NCI-H226 (cell line): ENCODE measurements at regions not wholly inside any gene's neighbourhood (a gene's known extent, or its start where the extent isn't known, plus 50 kb on each side); places are given as distances from the start of the nearest gene placed in this dataset.

ENCODE experiments used
- DNase-seq: peaks from one replicate; pipeline ENCODE4 v3.0.0-alpha.2; 2015

GRCh38 chr3:44100298-44100695, 141.4 kb upstream of the TOPAZ1 start:
- DNase-seq = no peak

- DNase-seq = no peak
Observed at GRCh38 chr3:44104043-44104442, 137.6 kb upstream of the TOPAZ1 start.

DNA sequence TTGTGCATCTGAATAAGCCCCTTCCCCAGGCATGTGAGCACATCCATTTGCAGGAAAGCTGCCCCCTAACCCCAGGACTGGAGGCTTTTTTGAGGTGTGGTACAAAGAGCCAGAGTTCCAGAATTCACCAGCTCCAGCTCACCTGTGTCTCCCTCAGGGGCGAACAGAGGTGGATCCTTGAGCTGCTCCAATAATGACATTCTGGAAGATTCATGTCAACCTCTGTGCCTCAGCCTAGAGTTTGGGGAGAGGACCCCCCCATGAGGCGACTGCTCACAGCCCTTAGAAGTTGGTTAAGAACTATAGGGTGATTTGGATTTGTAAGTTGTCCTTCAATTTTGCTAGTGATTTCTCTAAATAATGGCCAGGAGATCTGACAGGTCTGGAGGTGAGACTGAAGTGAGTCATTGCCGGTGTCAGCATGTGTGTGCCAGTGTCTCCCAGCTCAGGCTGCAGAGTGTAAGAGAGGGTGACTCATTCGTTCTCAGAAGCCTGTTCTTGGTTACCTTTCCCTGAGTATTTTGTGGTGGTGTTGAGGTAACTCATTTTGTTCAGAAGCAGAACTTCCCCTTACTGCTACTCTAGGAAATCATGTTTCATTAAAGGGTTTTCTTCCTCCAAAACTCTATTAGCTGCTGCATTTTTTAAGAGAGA, 136.9 kb upstream of the TOPAZ1 start:
- DNase-seq = peak; percentile 54

DNA sequence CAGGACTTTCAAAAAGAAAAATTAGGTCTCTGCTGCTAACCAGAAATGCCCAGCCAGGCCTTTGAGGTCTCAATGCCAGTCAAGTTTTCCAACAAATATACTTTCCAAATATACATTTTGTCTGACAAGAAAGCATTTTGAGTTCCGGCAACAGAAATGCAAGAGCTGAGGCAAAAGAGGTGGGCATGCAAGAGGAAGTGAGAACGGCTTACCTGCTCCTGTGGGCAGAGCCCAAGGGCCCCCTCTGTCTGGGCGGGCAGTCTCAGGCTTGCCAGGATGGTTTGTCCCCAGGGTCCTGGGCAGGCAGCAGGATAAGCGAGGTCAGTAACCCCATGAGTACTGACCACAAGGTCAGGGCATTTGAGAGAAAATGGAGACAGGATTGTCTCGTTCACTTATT, 136.1 kb upstream of the TOPAZ1 start:
- DNase-seq = no peak

- DNase-seq = no peak
Observed at GRCh38 chr3:44106756-44107155, 134.9 kb upstream of the TOPAZ1 start.

GRCh38 chr3:44108481-44108880, 133.2 kb upstream of the TOPAZ1 start:
- DNase-seq = no peak

DNA sequence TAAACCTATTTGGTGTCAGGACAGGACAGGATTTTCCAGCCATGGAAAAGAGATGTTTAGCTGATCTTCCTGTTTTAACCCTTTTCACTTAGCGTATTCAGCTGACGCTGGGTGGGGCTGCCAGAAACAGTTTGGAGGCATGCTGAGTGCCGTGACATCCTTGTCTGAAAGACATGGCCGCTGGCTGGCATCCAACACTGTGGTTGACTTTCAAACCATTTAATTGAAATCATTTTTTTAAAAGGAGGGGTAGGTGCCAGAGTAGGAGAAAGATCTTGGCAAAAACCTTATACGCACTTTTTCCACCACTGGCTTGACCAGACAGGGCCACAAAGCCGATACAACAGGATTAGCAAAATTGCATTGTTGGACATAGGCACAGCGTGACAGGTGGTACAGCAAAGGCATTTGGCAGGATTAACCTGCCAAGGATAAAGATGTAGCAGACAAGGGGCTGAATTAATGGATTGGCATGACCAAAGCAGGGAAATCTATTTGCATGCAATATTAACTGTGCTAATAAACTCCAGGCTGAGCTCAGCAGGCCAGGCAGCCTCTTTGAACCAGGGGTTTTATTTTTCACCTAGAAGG, 131.8 kb upstream of the TOPAZ1 start:
- no peak for DNase-seq

GRCh38 chr3:44110648-44111047, 131.0 kb upstream of the TOPAZ1 start:
- no peak for DNase-seq

DNA sequence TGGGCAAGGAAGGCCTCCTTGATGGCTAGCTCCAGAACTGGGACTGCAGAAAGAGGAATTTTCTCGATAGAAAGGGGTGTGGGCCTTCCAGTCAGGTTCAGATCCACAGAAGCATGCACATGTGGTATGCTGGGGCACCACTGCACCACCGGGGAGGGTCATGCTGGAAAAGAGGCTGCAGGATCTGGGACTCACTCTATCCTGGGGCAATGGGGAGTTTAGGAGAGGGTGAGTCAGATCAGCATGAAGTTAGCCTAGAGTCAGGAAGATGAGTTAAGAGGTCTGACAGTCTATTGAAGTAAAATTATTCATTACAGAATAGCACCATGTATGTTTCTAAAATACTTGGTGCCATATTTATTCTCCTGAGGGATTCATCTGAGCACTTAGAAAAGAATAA, 130.2 kb upstream of the TOPAZ1 start:
- DNase-seq = no peak

DNA sequence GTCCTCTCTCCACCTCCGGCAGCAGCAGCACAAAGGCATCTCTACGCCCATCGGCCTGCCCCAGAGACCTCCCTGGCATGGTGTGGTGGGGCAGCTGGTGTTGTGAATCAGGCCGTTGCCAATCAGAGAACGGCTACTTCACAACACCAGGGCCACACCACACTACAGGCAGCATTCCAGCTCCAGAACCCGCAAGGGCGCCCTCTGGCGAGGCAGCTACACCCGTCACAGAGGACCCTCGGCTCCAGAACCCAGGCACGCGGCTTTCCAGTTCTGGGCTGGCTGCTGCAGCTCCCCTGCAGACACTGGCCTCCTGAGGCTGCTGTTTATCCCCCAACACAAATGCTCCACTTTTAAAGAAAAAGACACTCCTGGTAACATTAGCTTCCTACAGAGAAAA, 127.5 kb upstream of the TOPAZ1 start:
- DNase-seq = no peak

GRCh38 chr3:44117239-44117638, 124.4 kb upstream of the TOPAZ1 start:
- DNase-seq = no peak

GRCh38 chr3:44117736-44118135, 124.0 kb upstream of the TOPAZ1 start:
- no peak for DNase-seq

GRCh38 chr3:44120721-44121582, 120.7 kb upstream of the TOPAZ1 start:
- no peak for DNase-seq

DNA sequence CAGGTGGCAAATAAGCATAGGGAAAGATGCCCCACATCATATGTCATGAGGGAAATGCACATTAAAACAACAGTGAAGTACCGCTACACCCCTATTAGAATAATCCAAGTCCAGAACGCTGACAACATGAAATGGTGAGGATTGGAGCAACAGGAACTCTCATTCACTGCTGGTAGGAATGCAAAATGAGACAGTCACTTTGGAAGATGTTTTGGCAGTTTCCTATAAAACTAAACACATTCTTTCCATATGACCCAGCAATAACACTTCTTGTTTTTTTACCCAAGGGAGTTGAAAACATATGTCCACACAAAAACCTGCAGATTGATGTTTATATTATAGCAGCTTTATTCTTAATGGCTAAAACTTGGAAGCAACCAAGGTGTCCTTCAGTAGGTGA, 116.4 kb upstream of the TOPAZ1 start:
- no peak for DNase-seq

GRCh38 chr3:44125882-44126281, 115.8 kb upstream of the TOPAZ1 start:
- DNase-seq = peak; percentile 3

DNA sequence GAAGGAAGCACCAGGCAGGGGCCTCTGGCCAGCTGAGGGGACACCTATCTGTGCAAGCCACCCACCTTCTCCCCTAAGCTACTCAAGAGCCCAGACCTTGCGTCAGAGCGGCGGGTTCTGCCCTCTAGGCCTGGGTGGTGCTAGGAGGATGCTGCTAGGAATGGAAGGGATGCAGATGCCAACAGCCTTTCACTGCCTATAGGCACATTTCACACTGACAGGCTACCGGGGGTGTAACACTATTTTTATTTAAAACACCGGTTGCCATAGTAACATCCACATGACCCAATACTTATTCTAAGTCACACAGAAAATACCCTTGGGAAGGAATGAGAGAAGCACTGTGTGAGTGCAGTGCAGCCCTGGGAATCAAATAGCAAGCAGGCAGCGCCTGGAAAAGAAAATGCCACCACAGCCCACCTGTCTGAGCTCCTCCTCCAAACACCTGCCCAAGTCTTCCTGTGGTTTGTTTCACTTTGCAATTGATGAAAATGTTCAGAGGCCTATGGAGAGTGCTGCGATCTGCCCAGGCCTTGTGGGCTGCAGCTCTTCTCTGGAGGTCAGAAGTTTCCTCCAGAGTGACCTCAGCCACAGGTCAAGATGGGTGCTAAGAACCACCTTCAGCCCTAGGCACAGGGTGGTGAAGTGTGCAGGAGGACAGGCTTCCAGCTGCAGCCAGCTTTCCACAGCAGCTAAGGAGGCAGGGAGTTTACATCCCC, 113.5 kb upstream of the TOPAZ1 start:
- no peak for DNase-seq

DNA sequence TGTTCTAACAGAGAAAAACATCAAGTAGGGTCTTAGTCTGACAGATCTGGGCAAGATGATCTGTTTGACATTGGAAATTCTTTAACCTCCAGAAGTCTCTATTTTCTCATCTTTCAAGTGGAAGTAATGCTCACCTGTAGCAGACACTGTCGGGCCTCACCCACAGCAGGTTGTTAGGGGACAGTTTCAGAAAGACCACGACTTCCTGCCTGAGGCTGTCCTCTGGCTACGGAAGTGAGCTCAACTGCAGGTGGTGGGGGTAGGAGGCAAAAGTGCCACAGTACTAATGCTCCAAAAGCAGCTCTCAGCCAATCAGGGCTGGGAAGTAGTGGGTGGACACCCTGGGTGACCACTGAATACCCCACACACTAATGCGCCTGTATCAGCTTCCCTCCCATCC, 111.4 kb upstream of the TOPAZ1 start:
- no peak for DNase-seq

DNA sequence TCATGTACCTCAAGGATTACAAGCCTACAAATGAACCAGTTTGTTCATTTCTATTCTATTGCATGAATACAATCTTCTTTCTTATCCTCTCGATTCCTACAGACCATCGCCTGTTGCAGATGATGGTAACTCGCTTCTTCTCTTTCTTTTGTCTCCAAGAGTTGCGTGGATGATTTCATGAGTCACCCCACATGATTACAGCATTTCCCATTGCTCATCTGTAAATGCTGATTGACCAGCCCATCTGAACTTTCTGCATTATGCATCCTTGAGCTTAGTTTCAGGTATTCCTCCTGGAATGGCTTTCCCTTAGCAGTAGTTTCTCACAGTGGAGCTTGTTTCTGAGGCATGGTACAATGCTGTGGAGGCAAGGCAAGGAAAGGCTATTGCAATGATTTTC, 109.6 kb upstream of the TOPAZ1 start:
- no peak for DNase-seq

DNA sequence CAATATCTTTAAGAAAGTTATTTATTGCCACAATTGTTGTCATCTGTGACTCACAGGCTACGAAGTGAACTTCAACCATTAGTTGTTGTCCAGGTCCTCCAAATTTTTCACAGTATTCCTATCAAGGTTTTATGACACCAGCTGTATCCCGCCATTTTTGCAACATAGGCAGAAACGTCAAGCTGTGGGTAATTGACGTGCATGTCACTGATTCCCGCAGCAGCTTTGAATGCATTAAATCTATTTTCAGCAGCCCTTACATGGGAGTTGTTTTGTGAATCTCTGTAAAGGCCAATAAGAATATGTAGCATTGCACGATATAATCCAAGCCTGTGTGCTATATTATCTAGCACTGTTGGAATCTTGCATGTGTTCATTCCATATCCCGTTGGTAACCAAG, 109.1 kb upstream of the TOPAZ1 start:
- no peak for DNase-seq

DNA sequence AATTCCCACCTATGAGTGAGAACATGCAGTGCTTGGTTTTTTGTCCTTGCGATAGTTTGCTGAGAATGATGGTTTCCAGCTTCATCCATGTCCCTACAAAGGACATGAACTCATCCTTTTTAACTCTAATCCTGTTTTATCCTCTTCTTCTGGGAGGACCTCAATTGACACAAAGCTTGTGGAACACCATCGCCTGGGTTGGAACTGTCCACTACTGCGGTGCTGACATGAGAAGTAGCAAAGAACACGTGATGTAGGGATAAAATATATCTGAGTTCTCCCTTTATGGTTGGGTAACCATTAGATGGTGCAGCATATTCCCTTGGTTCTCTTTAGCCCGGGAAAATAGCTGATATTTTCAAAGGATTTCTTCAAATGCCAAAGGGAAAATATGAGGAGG, 105.3 kb upstream of the TOPAZ1 start:
- peak; percentile 10 for DNase-seq

GRCh38 chr3:44146073-44146472, 95.6 kb upstream of the TOPAZ1 start:
- DNase-seq = no peak

GRCh38 chr3:44159696-44160300, 81.9 kb upstream of the TOPAZ1 start:
- DNase-seq = no peak

DNA sequence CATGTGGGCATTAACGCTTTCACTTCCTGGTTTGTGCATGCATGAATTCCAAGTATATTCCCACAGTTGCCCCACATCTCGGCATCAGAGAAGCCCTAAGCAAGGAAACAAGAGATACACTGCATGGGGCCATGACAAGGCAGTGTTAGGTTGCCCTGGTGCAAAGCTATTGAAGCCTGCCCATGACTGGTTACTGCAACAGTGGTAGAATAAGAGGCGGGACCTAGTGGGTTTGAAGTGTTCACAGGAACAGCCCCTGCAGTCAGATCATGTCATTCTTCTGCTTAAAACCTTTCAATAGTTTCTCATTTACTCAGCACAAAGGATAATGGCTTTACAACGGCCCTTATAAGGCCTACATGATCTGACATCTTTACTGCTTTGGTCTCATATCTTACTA, 80.9 kb upstream of the TOPAZ1 start:
- DNase-seq = no peak
